GM21619 (cell line): ENCODE measurements at regions not wholly inside any gene's neighbourhood (a gene's known extent, or its start where the extent isn't known, plus 50 kb on each side); places are given as distances from the start of the nearest gene placed in this dataset.

Experiments
- ATAC-seq: cut with Tn5 transposase; IDR thresholded peaks from one replicate; pipeline ENCODE4 v1.9.1; 2021; ENCODE audit not compliant: unreplicated experiment

- no peak for ATAC-seq
Observed at GRCh38 chr16:60605176-60605575, 1431.1 kb downstream of the CDH8 start.

GRCh38 chr16:60586493-60586892, 1449.7 kb downstream of the CDH8 start:
- no peak for ATAC-seq

GRCh38 chr16:60582528-60582927, 1453.7 kb downstream of the CDH8 start:
- ATAC-seq: no peak

GRCh38 chr16:60566901-60567300, 1469.3 kb downstream of the CDH8 start:
- no peak for ATAC-seq

- ATAC-seq: no peak
Observed at GRCh38 chr16:60564588-60564987, 1471.7 kb downstream of the CDH8 start.

- no peak for ATAC-seq
Observed at GRCh38 chr16:60563166-60563565, 1473.1 kb downstream of the CDH8 start.

- ATAC-seq: no peak
Observed at GRCh38 chr16:60558936-60559335, 1477.3 kb downstream of the CDH8 start.

GRCh38 chr16:60553090-60553757, 1483.0 kb downstream of the CDH8 start:
- no peak for ATAC-seq

GRCh38 chr16:60541535-60541934, 1494.7 kb downstream of the CDH8 start:
- ATAC-seq: no peak

- no peak for ATAC-seq
Observed at GRCh38 chr16:60510941-60511340, 1525.3 kb downstream of the CDH8 start.

- ATAC-seq: no peak
Observed at GRCh38 chr16:60510208-60510607, 1526.0 kb downstream of the CDH8 start.

GRCh38 chr16:60491273-60491672, 1545.0 kb downstream of the CDH8 start:
- ATAC-seq: no peak

- no peak for ATAC-seq
Observed at GRCh38 chr16:60485872-60486489, 1550.3 kb downstream of the CDH8 start.

- ATAC-seq: no peak
Observed at GRCh38 chr16:60484901-60485300, 1551.3 kb downstream of the CDH8 start.

GRCh38 chr16:60481591-60481990, 1554.6 kb downstream of the CDH8 start:
- no peak for ATAC-seq

- no peak for ATAC-seq
Observed at GRCh38 chr16:60478810-60479209, 1557.4 kb downstream of the CDH8 start.

GRCh38 chr16:60463986-60464385, 1572.3 kb downstream of the CDH8 start:
- ATAC-seq: no peak

- no peak for ATAC-seq
Observed at GRCh38 chr16:60459463-60459862, 1576.8 kb downstream of the CDH8 start.

- ATAC-seq: no peak
Observed at GRCh38 chr16:60458255-60458654, 1578.0 kb downstream of the CDH8 start.

- no peak for ATAC-seq
Observed at GRCh38 chr16:60452646-60453045, 1583.6 kb downstream of the CDH8 start.

GRCh38 chr16:60438894-60439293, 1597.3 kb downstream of the CDH8 start:
- ATAC-seq: no peak

- no peak for ATAC-seq
Observed at GRCh38 chr16:60432472-60432871, 1603.8 kb downstream of the CDH8 start.

GRCh38 chr16:60419859-60420258, 1616.4 kb downstream of the CDH8 start:
- no peak for ATAC-seq
